ENCODE measurements at regions not wholly inside any gene's neighbourhood (a gene's known extent, or its start where the extent isn't known, plus 50 kb on each side); places are given as distances from the start of the nearest gene placed in this dataset.

DNA sequence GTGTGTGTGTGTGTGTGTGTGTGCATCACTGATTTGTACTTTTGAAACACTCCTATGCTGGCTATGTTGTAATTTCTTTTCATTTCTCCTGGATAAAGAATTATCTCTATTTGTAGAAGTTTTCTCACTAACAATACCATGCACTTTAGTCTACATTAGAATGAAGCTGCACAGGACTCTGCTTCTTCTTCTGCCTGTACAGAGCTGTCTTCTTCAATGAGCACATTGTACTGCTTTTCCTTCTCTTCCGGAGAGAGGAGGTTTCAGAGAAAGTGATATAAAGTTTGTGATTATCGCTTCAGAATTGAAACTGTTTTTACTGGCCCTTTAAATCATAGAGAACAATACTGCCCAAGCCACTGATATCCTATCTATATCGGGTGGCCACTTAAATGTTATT lies 677.0 kb downstream of the NR2F1-AS1 start:
- no peak overlapping the region for H2AK5ac ChIP-seq (ENCODE audit: low read length)
- H3K36me3 ChIP-seq (ENCODE audit: control insufficient read depth in 1 of 2, insufficient read depth in 2 of 2, low read length in 2 of 2), result no peaks in the 10 kb centered on the region
- no peak overlapping the region for H2BK120ac ChIP-seq (ENCODE audit: insufficient read depth, low read length, poor library complexity)
- no peaks in the 10 kb centered on the region for H3K79me2 ChIP-seq (ENCODE audit: control insufficient read depth, insufficient read depth, low read length, poor library complexity)
- no CpG with 5 or more reads among the region's 3 CpGs for WGBS (ENCODE audit: extremely low coverage, insufficient coverage, insufficient read length)
- no peak overlapping the region for H3K4me2 ChIP-seq (ENCODE audit: low read length)
- H3K23ac ChIP-seq (ENCODE audit: low read length), result no peak overlapping the region
- H3K79me1 ChIP-seq (ENCODE audit: low read length), result no peaks in the 10 kb centered on the region
- no peak for DNase-seq
- no peak overlapping the region for H3K27ac ChIP-seq (ENCODE audit: low read depth, low read length)
- H4K12ac ChIP-seq (ENCODE audit: low read depth, low read length), result no peak overlapping the region
- H3K9ac ChIP-seq (ENCODE audit: low read length), result no peak overlapping the region
- no peak overlapping the region for H3K14ac ChIP-seq (ENCODE audit: low read length)
- H4K8ac ChIP-seq (ENCODE audit: low read depth, low read length), result no peak overlapping the region
- no peak overlapping the region for H2AFZ ChIP-seq (ENCODE audit: insufficient read depth, low read length, poor library complexity)
- H3K9me3 ChIP-seq (ENCODE audit: insufficient read depth, low read depth, low read length), result no peaks in the 10 kb centered on the region
- H3K4me3 ChIP-seq (ENCODE audit: low read depth, low read length), result no peak overlapping the region
- no peak overlapping the region for H3K4ac ChIP-seq (ENCODE audit: low read depth, low read length)
- H3K18ac ChIP-seq (ENCODE audit: low read length), result no peak overlapping the region
- H2BK12ac ChIP-seq (ENCODE audit: low read length), result no peak overlapping the region
- no peaks in the 10 kb centered on the region for H3K27me3 ChIP-seq (ENCODE audit: insufficient read depth, low read length)
- H2BK5ac ChIP-seq (ENCODE audit: low read depth, low read length, poor library complexity), result no peak overlapping the region
- H4K91ac ChIP-seq (ENCODE audit: low read depth, low read length), result no peak overlapping the region
- peaks cover 0 to 2% of the 10 kb centered on the region in 2 experiments for H3K4me1 ChIP-seq (ENCODE audit: control insufficient read depth in 1 of 2, insufficient read depth in 2 of 2, low read length in 2 of 2)

DNA sequence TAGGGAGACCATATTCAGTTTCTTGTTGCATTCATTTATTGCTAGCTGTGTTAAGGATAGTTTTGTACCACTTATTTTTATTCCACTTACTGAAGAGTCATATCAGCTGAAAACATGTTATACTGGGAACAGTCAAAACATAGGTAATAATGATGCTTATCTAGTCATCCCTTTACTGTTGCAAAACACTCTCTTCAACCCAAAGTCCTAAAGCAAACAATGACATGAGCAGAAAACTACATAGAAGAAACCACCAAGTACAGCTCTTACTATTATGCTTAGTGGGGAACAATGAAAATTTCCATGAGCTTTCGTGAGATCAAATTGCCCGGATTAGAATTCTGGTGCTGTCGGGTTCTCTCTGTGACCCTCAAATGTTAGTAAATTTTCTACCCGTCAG lies 681.4 kb downstream of the NR2F1-AS1 start:
- Histone ChIP-seq H3K9me3 (ENCODE audit: insufficient read depth, low read depth, low read length) (no peaks in the 10 kb centered on the region), H2BK5ac (ENCODE audit: low read depth, low read length, poor library complexity) (no peak overlapping the region), H3K79me1 (ENCODE audit: low read length) (no peaks in the 10 kb centered on the region), H4K8ac (ENCODE audit: low read depth, low read length) (no peak overlapping the region), H3K14ac (ENCODE audit: low read length) (no peak overlapping the region), H3K9ac (ENCODE audit: low read length) (no peak overlapping the region), H3K18ac (ENCODE audit: low read length) (no peak overlapping the region), H2AFZ (ENCODE audit: insufficient read depth, low read length, poor library complexity) (no peak overlapping the region), H3K36me3 (ENCODE audit: control insufficient read depth in 1 of 2, insufficient read depth in 2 of 2, low read length in 2 of 2) (no peaks in the 10 kb centered on the region), H3K27ac (ENCODE audit: low read depth, low read length) (no peak overlapping the region), H4K91ac (ENCODE audit: low read depth, low read length) (no peak overlapping the region), H2BK120ac (ENCODE audit: insufficient read depth, low read length, poor library complexity) (no peak overlapping the region), H2AK5ac (ENCODE audit: low read length) (no peak overlapping the region), H3K4me2 (ENCODE audit: low read length) (no peak overlapping the region), H3K4me1 (ENCODE audit: control insufficient read depth in 1 of 2, insufficient read depth in 2 of 2, low read length in 2 of 2) (no peaks in the 10 kb centered on the region), H2BK12ac (ENCODE audit: low read length) (no peak overlapping the region), H3K79me2 (ENCODE audit: control insufficient read depth, insufficient read depth, low read length, poor library complexity) (no peaks in the 10 kb centered on the region), H4K12ac (ENCODE audit: low read depth, low read length) (no peak overlapping the region), H3K4me3 (ENCODE audit: low read depth, low read length) (no peak overlapping the region), H3K27me3 (ENCODE audit: insufficient read depth, low read length) (no peaks in the 10 kb centered on the region), H3K4ac (ENCODE audit: low read depth, low read length) (no peak overlapping the region), H3K23ac (ENCODE audit: low read length) (no peak overlapping the region)
- WGBS (ENCODE audit: extremely low coverage, insufficient coverage, insufficient read length), result no CpG with 5 or more reads among the region's 4 CpGs
- DNase-seq, result no peak

DNA sequence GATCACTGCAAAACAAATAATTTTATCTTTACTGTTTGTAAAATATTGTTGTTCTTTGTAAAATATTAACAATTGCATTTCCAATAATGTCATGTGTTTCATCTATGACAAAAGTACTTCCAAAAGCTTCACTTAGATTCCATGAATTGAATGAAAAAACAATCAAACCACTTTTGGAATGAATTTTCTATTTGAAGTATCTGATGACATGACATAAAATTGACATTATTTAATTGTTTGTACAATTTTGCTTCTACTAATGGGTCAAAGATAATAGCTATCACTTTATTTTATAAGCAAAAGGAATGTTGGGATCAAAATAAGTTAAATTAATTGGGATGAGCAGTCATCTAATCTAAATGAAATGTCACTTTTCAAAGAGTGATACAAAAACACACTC lies 684.3 kb downstream of the NR2F1-AS1 start:
- H2BK120ac ChIP-seq (ENCODE audit: insufficient read depth, low read length, poor library complexity), result no peak overlapping the region
- H3K23ac ChIP-seq (ENCODE audit: low read length), result no peak overlapping the region
- H3K27me3 ChIP-seq (ENCODE audit: insufficient read depth, low read length), result no peaks in the 10 kb centered on the region
- H2BK12ac ChIP-seq (ENCODE audit: low read length), result no peak overlapping the region
- H2BK5ac ChIP-seq (ENCODE audit: low read depth, low read length, poor library complexity), result no peak overlapping the region
- no peaks in the 10 kb centered on the region for H3K9me3 ChIP-seq (ENCODE audit: insufficient read depth, low read depth, low read length)
- no peak for DNase-seq
- no peak overlapping the region for H2AFZ ChIP-seq (ENCODE audit: insufficient read depth, low read length, poor library complexity)
- no peak overlapping the region for H3K4me3 ChIP-seq (ENCODE audit: low read depth, low read length)
- no peaks in the 10 kb centered on the region for H3K36me3 ChIP-seq (ENCODE audit: control insufficient read depth in 1 of 2, insufficient read depth in 2 of 2, low read length in 2 of 2)
- H3K9ac ChIP-seq (ENCODE audit: low read length), result no peak overlapping the region
- H2AK5ac ChIP-seq (ENCODE audit: low read length), result no peak overlapping the region
- no peak overlapping the region for H4K8ac ChIP-seq (ENCODE audit: low read depth, low read length)
- H4K91ac ChIP-seq (ENCODE audit: low read depth, low read length), result no peak overlapping the region
- no peak overlapping the region for H3K4me2 ChIP-seq (ENCODE audit: low read length)
- no peaks in the 10 kb centered on the region for H3K79me2 ChIP-seq (ENCODE audit: control insufficient read depth, insufficient read depth, low read length, poor library complexity)
- no peak overlapping the region for H3K18ac ChIP-seq (ENCODE audit: low read length)
- no peak overlapping the region for H3K14ac ChIP-seq (ENCODE audit: low read length)
- H4K12ac ChIP-seq (ENCODE audit: low read depth, low read length), result no peak overlapping the region
- H3K27ac ChIP-seq (ENCODE audit: low read depth, low read length), result no peak overlapping the region
- H3K79me1 ChIP-seq (ENCODE audit: low read length), result no peaks in the 10 kb centered on the region
- H3K4ac ChIP-seq (ENCODE audit: low read depth, low read length), result no peak overlapping the region
- H3K4me1 ChIP-seq (ENCODE audit: control insufficient read depth in 1 of 2, insufficient read depth in 2 of 2, low read length in 2 of 2), result no peaks in the 10 kb centered on the region

DNA sequence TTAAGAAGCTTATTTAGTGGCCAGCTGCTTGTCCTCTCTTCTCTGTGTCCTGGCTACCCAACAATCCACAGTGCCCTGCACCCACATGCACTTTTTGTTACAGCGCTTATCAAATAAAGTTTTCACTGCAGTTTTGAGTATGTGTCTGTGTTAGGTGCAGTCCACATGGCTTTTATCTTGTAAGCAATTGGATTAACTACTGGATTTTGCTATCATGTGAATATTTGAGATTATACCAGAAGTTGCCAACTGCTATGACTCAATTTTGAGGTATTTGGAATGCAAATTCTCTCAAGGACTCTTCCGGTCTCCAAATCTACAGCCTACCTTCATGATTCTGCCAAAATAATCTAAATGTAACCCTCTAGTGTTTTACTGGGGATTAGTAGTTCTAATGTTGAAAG lies 690.2 kb downstream of the NR2F1-AS1 start:
- no peak overlapping the region for H3K14ac ChIP-seq (ENCODE audit: low read length)
- no peak overlapping the region for H3K9ac ChIP-seq (ENCODE audit: low read length)
- H2BK12ac ChIP-seq (ENCODE audit: low read length), result no peak overlapping the region
- no peak overlapping the region for H3K27ac ChIP-seq (ENCODE audit: low read depth, low read length)
- no peak overlapping the region for H3K4ac ChIP-seq (ENCODE audit: low read depth, low read length)
- no peak overlapping the region for H2BK5ac ChIP-seq (ENCODE audit: low read depth, low read length, poor library complexity)
- no peaks in the 10 kb centered on the region for H3K4me1 ChIP-seq (ENCODE audit: control insufficient read depth in 1 of 2, insufficient read depth in 2 of 2, low read length in 2 of 2)
- H3K18ac ChIP-seq (ENCODE audit: low read length), result no peak overlapping the region
- no peaks in the 10 kb centered on the region for H3K27me3 ChIP-seq (ENCODE audit: insufficient read depth, low read length)
- no peak overlapping the region for H2BK120ac ChIP-seq (ENCODE audit: insufficient read depth, low read length, poor library complexity)
- H3K79me2 ChIP-seq (ENCODE audit: control insufficient read depth, insufficient read depth, low read length, poor library complexity), result no peaks in the 10 kb centered on the region
- no peak overlapping the region for H3K4me3 ChIP-seq (ENCODE audit: low read depth, low read length)
- H2AK5ac ChIP-seq (ENCODE audit: low read length), result no peak overlapping the region
- H2AFZ ChIP-seq (ENCODE audit: insufficient read depth, low read length, poor library complexity), result no peak overlapping the region
- no CpG with 5 or more reads among the region's 2 CpGs for WGBS (ENCODE audit: extremely low coverage, insufficient coverage, insufficient read length)
- no peaks in the 10 kb centered on the region for H3K79me1 ChIP-seq (ENCODE audit: low read length)
- H3K4me2 ChIP-seq (ENCODE audit: low read length), result no peak overlapping the region
- no peaks in the 10 kb centered on the region for H3K36me3 ChIP-seq (ENCODE audit: control insufficient read depth in 1 of 2, insufficient read depth in 2 of 2, low read length in 2 of 2)
- no peak overlapping the region for H4K8ac ChIP-seq (ENCODE audit: low read depth, low read length)
- no peak for DNase-seq
- H4K12ac ChIP-seq (ENCODE audit: low read depth, low read length), result no peak overlapping the region
- no peak overlapping the region for H4K91ac ChIP-seq (ENCODE audit: low read depth, low read length)
- H3K23ac ChIP-seq (ENCODE audit: low read length), result no peak overlapping the region
- H3K9me3 ChIP-seq (ENCODE audit: insufficient read depth, low read depth, low read length), result no peaks in the 10 kb centered on the region

DNA sequence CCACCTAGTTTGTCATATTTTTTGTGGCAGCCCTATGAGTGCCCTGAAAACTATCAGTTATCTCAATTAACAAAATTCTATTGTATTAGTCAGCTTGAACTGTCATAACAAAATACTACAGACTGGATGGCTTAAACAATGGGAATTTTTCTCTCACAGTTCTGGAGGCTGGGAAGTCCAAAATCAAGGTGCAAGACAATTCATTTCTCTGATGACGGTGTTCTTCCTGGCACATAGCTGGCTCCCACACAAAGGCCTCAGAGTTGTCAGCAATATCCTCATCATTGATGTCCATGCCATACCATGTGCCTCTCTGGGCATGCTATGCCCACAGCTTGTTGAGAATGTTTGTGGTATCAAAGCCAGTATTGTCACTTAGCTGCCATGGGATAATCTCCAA lies 691.9 kb downstream of the NR2F1-AS1 start:
- no peak overlapping the region for H2AK5ac ChIP-seq (ENCODE audit: low read length)
- H3K36me3 ChIP-seq (ENCODE audit: control insufficient read depth in 1 of 2, insufficient read depth in 2 of 2, low read length in 2 of 2), result no peaks in the 10 kb centered on the region
- no CpG with 5 or more reads among the region's 1 CpG for WGBS (ENCODE audit: extremely low coverage, insufficient coverage, insufficient read length)
- no peak overlapping the region for H3K9ac ChIP-seq (ENCODE audit: low read length)
- H2BK12ac ChIP-seq (ENCODE audit: low read length), result no peak overlapping the region
- H3K79me2 ChIP-seq (ENCODE audit: control insufficient read depth, insufficient read depth, low read length, poor library complexity), result no peaks in the 10 kb centered on the region
- no peak overlapping the region for H3K4ac ChIP-seq (ENCODE audit: low read depth, low read length)
- no peaks in the 10 kb centered on the region for H3K79me1 ChIP-seq (ENCODE audit: low read length)
- no peak overlapping the region for H3K23ac ChIP-seq (ENCODE audit: low read length)
- no peak overlapping the region for H4K8ac ChIP-seq (ENCODE audit: low read depth, low read length)
- no peak overlapping the region for H2BK120ac ChIP-seq (ENCODE audit: insufficient read depth, low read length, poor library complexity)
- H2AFZ ChIP-seq (ENCODE audit: insufficient read depth, low read length, poor library complexity), result no peak overlapping the region
- no peak overlapping the region for H3K27ac ChIP-seq (ENCODE audit: low read depth, low read length)
- no peak overlapping the region for H4K12ac ChIP-seq (ENCODE audit: low read depth, low read length)
- no peaks in the 10 kb centered on the region for H3K27me3 ChIP-seq (ENCODE audit: insufficient read depth, low read length)
- H3K4me3 ChIP-seq (ENCODE audit: low read depth, low read length), result no peak overlapping the region
- no peak overlapping the region for H3K18ac ChIP-seq (ENCODE audit: low read length)
- H3K4me1 ChIP-seq (ENCODE audit: control insufficient read depth in 1 of 2, insufficient read depth in 2 of 2, low read length in 2 of 2), result no peaks in the 10 kb centered on the region
- no peaks in the 10 kb centered on the region for H3K9me3 ChIP-seq (ENCODE audit: insufficient read depth, low read depth, low read length)
- no peak overlapping the region for H4K91ac ChIP-seq (ENCODE audit: low read depth, low read length)
- no peak overlapping the region for H3K4me2 ChIP-seq (ENCODE audit: low read length)
- H3K14ac ChIP-seq (ENCODE audit: low read length), result no peak overlapping the region
- H2BK5ac ChIP-seq (ENCODE audit: low read depth, low read length, poor library complexity), result no peak overlapping the region
- no peak for DNase-seq
